Thyroid gland (tissue), 4 donors: ENCODE measurements at regions not wholly inside any gene's neighbourhood (a gene's known extent, or its start where the extent isn't known, plus 50 kb on each side); places are given as distances from the start of the nearest gene placed in this dataset.

ENCODE experiments used
- CTCF ChIP-seq, 6 experiments: fragments of 200-600 bp in 3 of 6; fragments of 450-650 bp in 3 of 6; sonication (generic) in 3 of 6; IDR thresholded peaks; one replicate each; pipeline ENCODE4 v1.5.1; 2016 to 2019; ENCODE audit warnings: antibody characterized with exemption in 6 of 6, mild to moderate bottlenecking in 2 of 6, inconsistent platforms in 1 of 6, moderate library complexity in 1 of 6
- POLR2A ChIP-seq, 2 donors: fragments of 450-650 bp; IDR thresholded peaks; one replicate each; pipeline ENCODE4 v1.6.1; 2017; ENCODE audit warnings: antibody characterized with exemption in 2 of 2, mild to moderate bottlenecking in 2 of 2, moderate library complexity in 1 of 2

- TF ChIP-seq CTCF (IDR thresholded peaks at IDR 0.05): no peak
- TF ChIP-seq POLR2A (IDR thresholded peaks at IDR 0.05): no peak
These were observed 555.0 kb downstream of the INHBA start for GRCh38 chr7:41147606-41148485.
